ENCODE measurements at regions not wholly inside any gene's neighbourhood (a gene's known extent, or its start where the extent isn't known, plus 50 kb on each side); places are given as distances from the start of the nearest gene placed in this dataset.

DNA sequence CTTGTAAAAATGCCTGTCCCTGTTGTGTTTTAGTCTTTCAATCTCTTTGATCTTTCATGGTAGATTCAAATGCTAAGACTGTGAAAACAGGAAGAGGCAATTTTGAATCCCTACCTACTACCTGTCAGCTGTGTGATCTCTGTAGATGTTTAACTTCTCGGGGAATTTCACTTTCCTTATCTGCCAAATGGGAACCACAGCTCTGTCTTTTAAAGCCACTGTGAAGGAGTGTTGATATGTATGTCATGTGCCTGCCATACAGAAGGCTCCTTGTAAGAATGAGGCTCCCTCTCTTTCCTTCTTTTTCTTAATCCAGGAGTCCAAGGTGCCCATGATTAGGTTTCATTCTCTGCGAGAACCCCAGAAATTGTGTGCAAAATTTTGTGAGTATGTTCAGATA lies 139.6 kb upstream of the ADAMTS9 start:
- ChIA-PET POLR2A (no interaction called here), CTCF (interaction anchor here (1.2 to 3.4 kb wide), 2 partner anchors 11 to 14 kb away, joined by 3 to 10 read pairs; no protein-coding TSS in a partner anchor)
- TF ChIP-seq, protein P1, sequence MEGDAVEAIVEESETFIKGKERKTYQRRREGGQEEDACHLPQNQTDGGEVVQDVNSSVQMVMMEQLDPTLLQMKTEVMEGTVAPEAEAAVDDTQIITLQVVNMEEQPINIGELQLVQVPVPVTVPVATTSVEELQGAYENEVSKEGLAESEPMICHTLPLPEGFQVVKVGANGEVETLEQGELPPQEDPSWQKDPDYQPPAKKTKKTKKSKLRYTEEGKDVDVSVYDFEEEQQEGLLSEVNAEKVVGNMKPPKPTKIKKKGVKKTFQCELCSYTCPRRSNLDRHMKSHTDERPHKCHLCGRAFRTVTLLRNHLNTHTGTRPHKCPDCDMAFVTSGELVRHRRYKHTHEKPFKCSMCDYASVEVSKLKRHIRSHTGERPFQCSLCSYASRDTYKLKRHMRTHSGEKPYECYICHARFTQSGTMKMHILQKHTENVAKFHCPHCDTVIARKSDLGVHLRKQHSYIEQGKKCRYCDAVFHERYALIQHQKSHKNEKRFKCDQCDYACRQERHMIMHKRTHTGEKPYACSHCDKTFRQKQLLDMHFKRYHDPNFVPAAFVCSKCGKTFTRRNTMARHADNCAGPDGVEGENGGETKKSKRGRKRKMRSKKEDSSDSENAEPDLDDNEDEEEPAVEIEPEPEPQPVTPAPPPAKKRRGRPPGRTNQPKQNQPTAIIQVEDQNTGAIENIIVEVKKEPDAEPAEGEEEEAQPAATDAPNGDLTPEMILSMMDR (IDR thresholded peaks at IDR 0.05; ENCODE audit: control extremely low read depth, extremely low read depth, low read depth, missing control alignments), result no peak
- no peak for DNase-seq (ENCODE audit: extremely low spot score)

DNA sequence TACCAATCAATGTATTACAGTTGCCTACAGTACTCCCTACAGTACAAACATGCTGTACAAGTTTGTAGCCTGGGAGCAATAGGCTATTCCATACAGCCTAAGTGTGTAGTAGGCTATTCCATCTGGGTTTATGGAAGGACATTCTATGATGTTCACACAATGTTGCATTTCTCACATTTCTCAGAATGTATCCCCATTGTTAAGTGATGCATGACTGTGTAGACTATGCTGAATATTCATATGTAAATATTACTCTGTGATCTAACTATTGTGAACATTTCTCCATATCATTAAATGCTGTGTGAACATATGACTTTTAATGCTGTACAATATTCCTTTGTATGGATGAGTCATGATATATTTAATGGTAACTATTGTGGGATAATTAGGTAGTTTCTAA lies 139.2 kb upstream of the ADAMTS9 start:
- POLR2A ChIA-PET, result no interaction called here
- CTCF ChIA-PET, result interaction anchor here (3.4 kb wide), 1 partner anchor 11 kb away, joined by 10 read pairs; no protein-coding TSS in a partner anchor

DNA sequence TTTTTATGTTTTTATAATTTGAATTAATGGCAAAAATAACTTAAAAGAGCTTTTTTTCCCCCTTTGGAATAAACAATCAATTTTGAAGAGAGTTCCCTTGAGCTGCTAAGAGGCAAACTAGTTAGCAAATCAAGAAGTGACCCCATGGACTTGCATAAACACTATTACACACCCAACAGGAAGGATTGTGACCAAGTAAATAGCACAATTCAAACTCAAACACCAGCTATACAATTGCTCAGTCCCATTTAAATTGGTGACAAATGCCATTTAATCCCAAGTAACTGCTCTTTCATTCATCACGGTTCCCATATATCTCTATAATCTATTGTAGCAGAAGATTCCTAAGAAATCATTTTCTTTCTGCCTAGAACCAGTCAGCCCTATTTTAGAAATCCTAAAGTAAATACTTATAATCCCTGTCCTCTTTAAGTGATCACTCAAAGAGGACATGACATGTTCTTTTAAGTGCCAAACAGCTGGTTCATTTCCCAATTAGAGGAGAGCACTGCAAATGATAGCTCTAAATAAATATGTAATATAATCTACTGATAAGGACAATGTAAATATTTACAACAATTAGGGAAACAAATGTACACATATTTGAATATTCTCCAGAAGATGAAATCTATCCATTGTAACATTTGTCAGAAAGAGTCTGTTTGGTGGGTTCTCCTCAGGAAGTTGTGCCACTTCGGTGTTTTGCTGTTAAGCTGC lies 137.8 kb upstream of the ADAMTS9 start:
- POLR2A ChIA-PET, result no interaction called here
- DNase-seq (ENCODE audit: extremely low spot score), result no peak
- CTCF ChIA-PET, result interaction anchor here (0.9 kb wide), 1 partner anchor 10 kb away, joined by 3 read pairs; no protein-coding TSS in a partner anchor
- TF ChIP-seq, protein P1 (IDR thresholded peaks at IDR 0.05; ENCODE audit: control extremely low read depth, extremely low read depth, low read depth, missing control alignments), result no peak

More for the DNA sequence above, 139.2 kb upstream of the ADAMTS9 start:
- TF ChIP-seq, protein P1 (IDR thresholded peaks at IDR 0.05; ENCODE audit: control extremely low read depth, extremely low read depth, low read depth, missing control alignments), result no peak
- no peak for DNase-seq (ENCODE audit: extremely low spot score)

DNA sequence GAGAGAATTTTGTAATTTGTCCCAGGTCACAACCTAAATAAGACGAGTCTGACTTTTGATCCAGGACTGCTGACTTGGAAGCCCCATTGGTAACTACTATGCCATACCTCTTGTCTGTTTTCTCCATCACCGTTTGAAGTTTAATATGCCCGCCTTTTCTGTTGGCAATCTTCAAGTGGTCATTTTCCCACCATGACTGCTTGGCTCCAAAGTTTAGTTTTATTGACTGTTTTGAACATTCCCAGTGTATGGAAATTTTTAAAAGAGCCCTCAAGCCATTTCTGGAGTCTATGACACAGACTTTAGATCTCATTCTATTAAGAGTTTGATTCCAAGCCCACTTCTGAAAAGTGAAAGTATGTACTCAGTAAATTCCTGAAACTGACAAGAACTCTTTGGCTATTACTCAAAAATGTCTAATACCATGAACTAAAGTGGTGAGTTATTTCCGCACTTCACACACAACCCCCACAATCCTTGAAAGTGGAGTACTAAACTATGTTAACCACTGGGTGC lies 136.7 kb upstream of the ADAMTS9 start:
- TF ChIP-seq, protein P1 (IDR thresholded peaks at IDR 0.05; ENCODE audit: control extremely low read depth, extremely low read depth, low read depth, missing control alignments), result no peak
- DNase-seq (ENCODE audit: extremely low spot score), result no peak
- CTCF ChIA-PET, result no interaction called here
- POLR2A ChIA-PET, result no interaction called here

DNA sequence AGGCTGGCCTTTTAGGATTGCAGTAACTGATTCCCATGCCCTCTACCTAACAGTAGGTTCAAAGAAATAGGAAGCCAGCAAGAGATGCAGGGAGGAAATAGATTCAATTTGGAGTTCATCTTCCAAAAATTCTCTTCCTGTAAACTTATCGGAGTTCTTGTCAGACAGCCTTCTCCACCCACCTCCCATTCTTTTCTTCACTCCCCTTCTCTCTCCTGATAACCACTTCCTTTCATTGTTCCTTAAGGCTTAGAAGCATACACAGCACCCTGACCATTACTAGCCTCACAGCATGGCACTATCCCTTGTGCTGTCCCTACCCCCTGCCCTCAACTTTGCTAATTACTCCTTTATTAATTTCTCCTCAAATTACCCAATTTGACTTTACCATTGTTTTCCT lies 130.4 kb upstream of the ADAMTS9 start:
- DNase-seq (ENCODE audit: extremely low spot score), result no peak
- POLR2A ChIA-PET, result no interaction called here
- CTCF ChIA-PET, result no interaction called here
- TF ChIP-seq, protein P1 (IDR thresholded peaks at IDR 0.05; ENCODE audit: control extremely low read depth, extremely low read depth, low read depth, missing control alignments), result no peak

DNA sequence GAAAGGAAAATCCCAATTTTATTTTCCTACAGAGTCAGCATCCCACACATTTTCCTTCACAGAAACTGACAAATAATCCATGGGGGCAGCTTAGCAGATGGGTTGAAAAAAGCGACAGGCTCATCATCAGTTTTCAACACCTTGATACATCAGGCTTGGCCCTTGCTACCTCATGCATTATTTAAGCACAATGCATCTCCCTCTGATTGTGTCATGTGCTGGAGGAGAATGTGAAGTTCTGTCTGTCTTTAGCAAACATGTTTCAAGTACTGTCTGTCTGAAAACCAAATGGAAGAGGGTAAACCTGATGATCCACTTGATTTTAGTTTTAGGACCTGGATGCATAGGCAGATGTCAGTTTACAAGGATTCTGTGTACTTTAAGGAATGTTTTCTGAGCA lies 128.6 kb upstream of the ADAMTS9 start:
- TF ChIP-seq, protein P1 (IDR thresholded peaks at IDR 0.05; ENCODE audit: control extremely low read depth, extremely low read depth, low read depth, missing control alignments), result no peak
- CTCF ChIA-PET, result interaction anchor here (2.4 kb wide), 1 partner anchor 12 kb away, joined by 10 read pairs; no protein-coding TSS in a partner anchor
- POLR2A ChIA-PET, result no interaction called here
- no peak for DNase-seq (ENCODE audit: extremely low spot score)

All from GM10248 (cell line).